ENCODE measurements at regions not wholly inside any gene's neighbourhood (a gene's known extent, or its start where the extent isn't known, plus 50 kb on each side); places are given as distances from the start of the nearest gene placed in this dataset.

GRCh38 chr4:187176261-187176910 is 452.7 kb upstream of the FAT1 start:
- intact Hi-C loops (cut with micrococcal nuclease): no loop called here
- Mint-ChIP-seq H3K9me3 (peaks cover 14% of the 10 kb centered on the region in 2 donors), H3K36me3 (peaks cover 10% of the 10 kb centered on the region), H3K27me3 (ENCODE audit: low read depth in 2 of 2) (no peaks in the 10 kb centered on the region), H3K4me1 (no peaks in the 10 kb centered on the region), H3K27ac (no peak overlapping the region), H3K4me3 (no peak overlapping the region)
- Histone ChIP-seq H3K36me3 (ENCODE audit: control insufficient read depth, insufficient read depth, low read length) (no peaks in the 10 kb centered on the region), H3K27me3 (ENCODE audit: control insufficient read depth, insufficient read depth, low read length) (no peaks in the 10 kb centered on the region), H3K4me1 (ENCODE audit: control insufficient read depth, insufficient read depth, low read length) (no peaks in the 10 kb centered on the region), H3K9me3 (ENCODE audit: control insufficient read depth, insufficient read depth, low read length) (peaks cover 9% of the 10 kb centered on the region), H3K4me3 (ENCODE audit: low read length) (no peak overlapping the region), H3K27ac (ENCODE audit: low read length) (no peak overlapping the region)
- DNase-seq: no peak
- TF ChIP-seq, protein P1, sequence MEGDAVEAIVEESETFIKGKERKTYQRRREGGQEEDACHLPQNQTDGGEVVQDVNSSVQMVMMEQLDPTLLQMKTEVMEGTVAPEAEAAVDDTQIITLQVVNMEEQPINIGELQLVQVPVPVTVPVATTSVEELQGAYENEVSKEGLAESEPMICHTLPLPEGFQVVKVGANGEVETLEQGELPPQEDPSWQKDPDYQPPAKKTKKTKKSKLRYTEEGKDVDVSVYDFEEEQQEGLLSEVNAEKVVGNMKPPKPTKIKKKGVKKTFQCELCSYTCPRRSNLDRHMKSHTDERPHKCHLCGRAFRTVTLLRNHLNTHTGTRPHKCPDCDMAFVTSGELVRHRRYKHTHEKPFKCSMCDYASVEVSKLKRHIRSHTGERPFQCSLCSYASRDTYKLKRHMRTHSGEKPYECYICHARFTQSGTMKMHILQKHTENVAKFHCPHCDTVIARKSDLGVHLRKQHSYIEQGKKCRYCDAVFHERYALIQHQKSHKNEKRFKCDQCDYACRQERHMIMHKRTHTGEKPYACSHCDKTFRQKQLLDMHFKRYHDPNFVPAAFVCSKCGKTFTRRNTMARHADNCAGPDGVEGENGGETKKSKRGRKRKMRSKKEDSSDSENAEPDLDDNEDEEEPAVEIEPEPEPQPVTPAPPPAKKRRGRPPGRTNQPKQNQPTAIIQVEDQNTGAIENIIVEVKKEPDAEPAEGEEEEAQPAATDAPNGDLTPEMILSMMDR (IDR thresholded peaks at IDR 0.05): no peak
- ATAC-seq: no peak
- WGBS (ENCODE audit: insufficient coverage): 87% methylated on average over 24 of the region's 24 CpGs

GRCh38 chr4:187178084-187178483 is 454.4 kb upstream of the FAT1 start:
- no peaks in the 10 kb centered on the region for H3K27me3 Mint-ChIP-seq (ENCODE audit: low read depth in 2 of 2)
- peaks cover 10% of the 10 kb centered on the region for H3K36me3 Mint-ChIP-seq
- Histone ChIP-seq H3K4me1 (ENCODE audit: control insufficient read depth, insufficient read depth, low read length) (no peaks in the 10 kb centered on the region), H3K36me3 (ENCODE audit: control insufficient read depth, insufficient read depth, low read length) (no peaks in the 10 kb centered on the region), H3K27me3 (ENCODE audit: control insufficient read depth, insufficient read depth, low read length) (no peaks in the 10 kb centered on the region), H3K27ac (ENCODE audit: low read length) (no peak overlapping the region), H3K4me3 (ENCODE audit: low read length) (no peak overlapping the region), H3K9me3 (ENCODE audit: control insufficient read depth, insufficient read depth, low read length) (peaks cover 9% of the 10 kb centered on the region)
- no peak overlapping the region for H3K4me3 Mint-ChIP-seq
- H3K27ac Mint-ChIP-seq: no peak overlapping the region
- H3K9me3 Mint-ChIP-seq: peaks cover 10 to 13% of the 10 kb centered on the region in 2 donors
- DNase-seq (no peak), ATAC-seq (no peak)
- WGBS (ENCODE audit: insufficient coverage): 61% methylated on average over 5 of the region's 6 CpGs
- intact Hi-C loops (cut with micrococcal nuclease): no loop called here
- TF ChIP-seq, protein P1 (IDR thresholded peaks at IDR 0.05): no peak
- H3K4me1 Mint-ChIP-seq: no peaks in the 10 kb centered on the region

GRCh38 chr4:187178587-187178986 is 454.9 kb upstream of the FAT1 start:
- no peaks in the 10 kb centered on the region for H3K27me3 Mint-ChIP-seq (ENCODE audit: low read depth in 2 of 2)
- WGBS (ENCODE audit: insufficient coverage): 86% methylated on average over 6 of the region's 6 CpGs

More at GRCh38 chr4:187178587-187178986, 454.9 kb upstream of the FAT1 start:
- Histone ChIP-seq H3K4me1 (ENCODE audit: control insufficient read depth, insufficient read depth, low read length) (no peaks in the 10 kb centered on the region), H3K27me3 (ENCODE audit: control insufficient read depth, insufficient read depth, low read length) (no peaks in the 10 kb centered on the region), H3K4me3 (ENCODE audit: low read length) (no peak overlapping the region), H3K27ac (ENCODE audit: low read length) (no peak overlapping the region), H3K36me3 (ENCODE audit: control insufficient read depth, insufficient read depth, low read length) (no peaks in the 10 kb centered on the region), H3K9me3 (ENCODE audit: control insufficient read depth, insufficient read depth, low read length) (peaks cover 9% of the 10 kb centered on the region)
- H3K4me1 Mint-ChIP-seq: no peaks in the 10 kb centered on the region
- H3K4me3 Mint-ChIP-seq: no peak overlapping the region
- TF ChIP-seq, protein P1 (IDR thresholded peaks at IDR 0.05): no peak
- ATAC-seq: no peak
- intact Hi-C loops (cut with micrococcal nuclease): no loop called here
- H3K36me3 Mint-ChIP-seq: peaks cover 10% of the 10 kb centered on the region
- H3K27ac Mint-ChIP-seq: no peak overlapping the region
- DNase-seq: no peak
- peaks cover 12 to 13% of the 10 kb centered on the region in 2 donors for H3K9me3 Mint-ChIP-seq
